CD14-positive monocyte (primary cell): ENCODE measurements at regions not wholly inside any gene's neighbourhood (a gene's known extent, or its start where the extent isn't known, plus 50 kb on each side); places are given as distances from the start of the nearest gene placed in this dataset.

ENCODE experiments used
- DNase-seq, 3 donors: peaks; one replicate each; pipeline ENCODE4 v3.0.0-alpha.2; 2011 to 2022
- H2AFZ ChIP-seq: 2 replicates; pipeline ENCODE4 v1.6.0; 2012; ENCODE audit warnings: mild to moderate bottlenecking, low read depth, low read length, inconsistent platforms; ENCODE audit not compliant: insufficient read depth, poor library complexity, severe bottlenecking
- H3K27ac ChIP-seq, 2 donors: 1 replicate in 1 of 2; 2 replicates in 1 of 2; pipeline ENCODE4 v1.5.1; 2012 to 2013; ENCODE audit warnings: low read length in 2 of 2, control low read depth in 1 of 2, inconsistent platforms in 1 of 2, low read depth in 1 of 2, mild to moderate bottlenecking in 1 of 2
- H3K27me3 ChIP-seq, 2 donors: one replicate each; pipeline versions ENCODE4 v1.6.0 to v1.6.1; 2011 to 2013; ENCODE audit warnings: low read length in 2 of 2; ENCODE audit not compliant: control insufficient read depth in 2 of 2, insufficient read depth in 2 of 2
- H3K36me3 ChIP-seq, 2 donors: replicated peaks in 1 of 2; 1 replicate in 1 of 2; 2 replicates in 1 of 2; pipeline versions ENCODE4 v1.5.1 to v1.6.1; 2012 to 2013; ENCODE audit warnings: low read length in 2 of 2, control low read depth in 1 of 2, inconsistent platforms in 1 of 2, mild to moderate bottlenecking in 1 of 2; ENCODE audit not compliant: insufficient read depth in 2 of 2, control insufficient read depth in 1 of 2
- H3K4me1 ChIP-seq, 2 donors: 1 replicate in 1 of 2; 2 replicates in 1 of 2; pipeline versions ENCODE4 v1.5.1 to v1.6.1; 2012 to 2013; ENCODE audit warnings: low read length in 2 of 2, control low read depth in 1 of 2, inconsistent platforms in 1 of 2, mild to moderate bottlenecking in 1 of 2, moderate library complexity in 1 of 2; ENCODE audit not compliant: insufficient read depth in 2 of 2, control insufficient read depth in 1 of 2
- H3K4me2 ChIP-seq: replicated peaks from 2 replicates; pipeline ENCODE3; 2012; ENCODE audit warnings: low read length, moderate library complexity, mild to moderate bottlenecking; ENCODE audit not compliant: poor library complexity, severe bottlenecking; ENCODE audit errors: extremely low read depth
- H3K4me3 ChIP-seq, 3 experiments: fragments of 200-600 bp in 1 of 3; sonication (generic) in 1 of 3; replicated peaks in 1 of 3; 1 replicate in 2 of 3; 2 replicates in 1 of 3; pipeline ENCODE4 v1.5.1; 2011 to 2013; ENCODE audit warnings: low read length in 3 of 3, mild to moderate bottlenecking in 3 of 3, control low read depth in 2 of 3, low read depth in 2 of 3, inconsistent platforms in 1 of 3, moderate library complexity in 1 of 3
- H3K79me2 ChIP-seq: 2 replicates; pipeline ENCODE4 v1.6.0; 2012; ENCODE audit warnings: mild to moderate bottlenecking, control low read depth, inconsistent platforms, low read length, moderate library complexity; ENCODE audit not compliant: insufficient read depth
- H3K9ac ChIP-seq: 2 replicates; pipeline ENCODE4 v1.6.0; 2017; ENCODE audit warnings: low read length, mild to moderate bottlenecking; ENCODE audit not compliant: insufficient read depth, poor library complexity, severe bottlenecking
- H3K9me3 ChIP-seq, 2 donors: replicated peaks in 1 of 2; 1 replicate in 1 of 2; 2 replicates in 1 of 2; pipeline versions ENCODE4 v1.5.1 to v1.6.1; 2012 to 2013; ENCODE audit warnings: low read length in 2 of 2, control low read depth in 1 of 2; ENCODE audit not compliant: control insufficient read depth in 1 of 2, insufficient read depth in 1 of 2
- H4K20me1 ChIP-seq: 2 replicates; pipeline ENCODE4 v1.6.0; 2012; ENCODE audit warnings: mild to moderate bottlenecking, low read length, control low read depth, moderate library complexity; ENCODE audit not compliant: insufficient read depth
- H3K27ac Mint-ChIP-seq, 7 donors: one replicate each; pipeline ENCODE4 v1.8.0; 2020; ENCODE audit warnings: mild to moderate bottlenecking in 7 of 7, mixed read lengths in 7 of 7, moderate library complexity in 6 of 7, inconsistent platforms in 2 of 7
- H3K27me3 Mint-ChIP-seq, 3 donors: one replicate each; pipeline ENCODE4 v1.8.0; 2021 to 2022; ENCODE audit warnings: low read depth in 3 of 3, mild to moderate bottlenecking in 3 of 3, mixed read lengths in 3 of 3, moderate library complexity in 3 of 3, inconsistent platforms in 1 of 3
- H3K36me3 Mint-ChIP-seq, 2 donors: one replicate each; pipeline ENCODE4 v1.8.0; 2020; ENCODE audit warnings: mixed read lengths in 2 of 2, inconsistent platforms in 1 of 2, mild to moderate bottlenecking in 1 of 2
- H3K4me1 Mint-ChIP-seq: one replicate; pipeline ENCODE4 v1.8.0; 2020; ENCODE audit warnings: mild to moderate bottlenecking, mixed read lengths
- H3K4me3 Mint-ChIP-seq, 2 donors: one replicate each; pipeline ENCODE4 v1.8.0; 2020; ENCODE audit warnings: mild to moderate bottlenecking in 2 of 2, mixed read lengths in 2 of 2, moderate library complexity in 1 of 2
- H3K9me3 Mint-ChIP-seq, 7 donors: one replicate each; pipeline ENCODE4 v1.8.0; 2020 to 2022; ENCODE audit warnings: mixed read lengths in 7 of 7, mild to moderate bottlenecking in 6 of 7, moderate library complexity in 6 of 7, inconsistent platforms in 2 of 7
- WGBS: methylation state at CpG from one replicate; pipeline ENCODE4 v1.1.5; 2013; ENCODE audit warnings: missing lambda C conversion rate; ENCODE audit not compliant: insufficient coverage; 5-methylcytosine and 5-hydroxymethylcytosine counted together
- intact Hi-C, 2 donors: fragments of 100-400 bp; cut with micrococcal nuclease; formaldehyde crosslinking; loops; one replicate each; pipeline versions ENCODE4 v1.15.0 to v1.15.1; 2023
- TF ChIP-seq, protein P1 (sequence below): fragments of 200-600 bp; IDR thresholded peaks from one replicate; pipeline ENCODE4 v1.8.0; 2022; ENCODE audit warnings: antibody characterized with exemption, mild to moderate bottlenecking

- H3K4me3 Mint-ChIP-seq, result no peak overlapping the region
- H3K4me2 ChIP-seq, result no peak overlapping the region
- no peaks in the 10 kb centered on the region for H3K79me2 ChIP-seq
- no peaks in the 10 kb centered on the region for H3K27me3 ChIP-seq
- H3K9ac ChIP-seq, result no peak overlapping the region
- H3K36me3 ChIP-seq, result no peaks in the 10 kb centered on the region
- H3K9me3 Mint-ChIP-seq, result peaks cover 0 to 5% (median 3%) of the 10 kb centered on the region in 7 donors
- intact Hi-C loops, result no loop called here
- H2AFZ ChIP-seq, result no peak overlapping the region
- H3K27me3 Mint-ChIP-seq, result no peaks in the 10 kb centered on the region
- no peaks in the 10 kb centered on the region for H4K20me1 ChIP-seq
- DNase-seq, result no peak
- no peaks in the 10 kb centered on the region for H3K36me3 Mint-ChIP-seq
- no peak overlapping the region for H3K27ac Mint-ChIP-seq
- H3K27ac ChIP-seq, result no peak overlapping the region
- no peaks in the 10 kb centered on the region for H3K9me3 ChIP-seq
- no peak overlapping the region for H3K4me3 ChIP-seq
- WGBS, result no CpG with 5 or more reads among the region's 2 CpGs
- H3K4me1 ChIP-seq, result no peaks in the 10 kb centered on the region
- H3K4me1 Mint-ChIP-seq, result no peaks in the 10 kb centered on the region
- TF ChIP-seq, protein P1, sequence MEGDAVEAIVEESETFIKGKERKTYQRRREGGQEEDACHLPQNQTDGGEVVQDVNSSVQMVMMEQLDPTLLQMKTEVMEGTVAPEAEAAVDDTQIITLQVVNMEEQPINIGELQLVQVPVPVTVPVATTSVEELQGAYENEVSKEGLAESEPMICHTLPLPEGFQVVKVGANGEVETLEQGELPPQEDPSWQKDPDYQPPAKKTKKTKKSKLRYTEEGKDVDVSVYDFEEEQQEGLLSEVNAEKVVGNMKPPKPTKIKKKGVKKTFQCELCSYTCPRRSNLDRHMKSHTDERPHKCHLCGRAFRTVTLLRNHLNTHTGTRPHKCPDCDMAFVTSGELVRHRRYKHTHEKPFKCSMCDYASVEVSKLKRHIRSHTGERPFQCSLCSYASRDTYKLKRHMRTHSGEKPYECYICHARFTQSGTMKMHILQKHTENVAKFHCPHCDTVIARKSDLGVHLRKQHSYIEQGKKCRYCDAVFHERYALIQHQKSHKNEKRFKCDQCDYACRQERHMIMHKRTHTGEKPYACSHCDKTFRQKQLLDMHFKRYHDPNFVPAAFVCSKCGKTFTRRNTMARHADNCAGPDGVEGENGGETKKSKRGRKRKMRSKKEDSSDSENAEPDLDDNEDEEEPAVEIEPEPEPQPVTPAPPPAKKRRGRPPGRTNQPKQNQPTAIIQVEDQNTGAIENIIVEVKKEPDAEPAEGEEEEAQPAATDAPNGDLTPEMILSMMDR, result no peak
Measured at GRCh38 chr18:1468550-1468949, 563.9 kb downstream of the ADCYAP1 start.

DNA sequence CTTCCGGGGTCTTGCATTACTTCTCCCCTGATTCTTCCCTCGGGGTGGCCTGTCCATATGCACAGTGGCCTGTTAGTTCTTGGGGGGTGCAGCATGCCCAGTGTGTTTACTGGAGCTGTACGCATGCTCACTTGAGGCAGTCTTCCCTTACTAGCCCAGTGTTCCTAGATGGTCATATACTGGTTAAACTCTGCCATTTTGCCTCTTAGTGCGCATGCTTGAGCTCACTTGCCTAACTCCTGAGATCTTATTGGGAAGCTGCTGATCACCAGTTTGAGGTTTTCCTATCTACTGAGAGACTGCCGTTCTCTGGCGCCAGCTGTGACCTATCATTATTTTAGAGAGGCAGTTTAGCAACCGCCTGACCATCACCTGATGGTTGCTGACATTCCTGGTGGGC, 571.2 kb downstream of the ADCYAP1 start:
- Mint-ChIP-seq H3K36me3 (no peaks in the 10 kb centered on the region), H3K4me3 (no peak overlapping the region), H3K27ac (no peak overlapping the region), H3K4me1 (no peaks in the 10 kb centered on the region), H3K9me3 (peaks cover 0 to 8% (median 2%) of the 10 kb centered on the region in 7 donors), H3K27me3 (no peaks in the 10 kb centered on the region)
- TF ChIP-seq, protein P1, result no peak
- 76% methylated on average over 2 of the region's 7 CpGs for WGBS
- no peak overlapping the region for H2AFZ ChIP-seq
- no peaks in the 10 kb centered on the region for H3K27me3 ChIP-seq
- H4K20me1 ChIP-seq, result no peaks in the 10 kb centered on the region
- H3K9ac ChIP-seq, result no peak overlapping the region
- no peaks in the 10 kb centered on the region for H3K79me2 ChIP-seq
- H3K4me2 ChIP-seq, result no peak overlapping the region
- H3K36me3 ChIP-seq, result no peaks in the 10 kb centered on the region
- DNase-seq, result no peak
- H3K4me1 ChIP-seq, result no peaks in the 10 kb centered on the region
- intact Hi-C loops, result no loop called here
- no peak overlapping the region for H3K4me3 ChIP-seq
- H3K9me3 ChIP-seq, result no peaks in the 10 kb centered on the region
- no peak overlapping the region for H3K27ac ChIP-seq
